Colonic mucosa (tissue), 4 donors: ENCODE measurements at regions not wholly inside any gene's neighbourhood (a gene's known extent, or its start where the extent isn't known, plus 50 kb on each side); places are given as distances from the start of the nearest gene placed in this dataset.

Experiments used
- DNase-seq: peaks from one replicate; pipeline ENCODE4 v3.0.0-alpha.2; 2020
- H3K27ac ChIP-seq: fragments of 200-600 bp; one replicate; pipeline ENCODE4 v1.8.0; 2021
- H3K27me3 ChIP-seq: fragments of 200-600 bp; one replicate; pipeline ENCODE4 v1.8.0; 2021
- H3K36me3 ChIP-seq: fragments of 200-600 bp; one replicate; pipeline ENCODE4 v1.8.0; 2021
- H3K4me1 ChIP-seq: fragments of 200-600 bp; one replicate; pipeline ENCODE4 v1.8.0; 2021; ENCODE audit warnings: mild to moderate bottlenecking
- H3K4me3 ChIP-seq: fragments of 200-600 bp; one replicate; pipeline ENCODE4 v1.8.0; 2021
- H3K9ac ChIP-seq, 2 donors: one replicate each; pipeline ENCODE4 v1.7.0; 2013; ENCODE audit warnings: control low read depth in 2 of 2, low read depth in 2 of 2, low read length in 2 of 2
- H3K9me3 ChIP-seq: fragments of 200-600 bp; one replicate; pipeline ENCODE4 v1.8.0; 2021
- CTCF ChIP-seq: fragments of 200-600 bp; IDR thresholded peaks from one replicate; pipeline ENCODE4 v1.8.0; 2022; ENCODE audit warnings: antibody characterized with exemption, mild to moderate bottlenecking
- intact Hi-C: fragments of 100-400 bp; cut with DNase I; formaldehyde crosslinking; loops from one replicate; pipeline ENCODE4 v1.14.1; 2022
- donor health status: healthy.
- donor health status: DM: no; HTN: no; CAD: no.
- donor health status: DM: no; HTN: no; CAD: no.

GRCh38 chr1:81155131-81155530 is 645.6 kb upstream of the ADGRL2 start:
- intact Hi-C loops = no loop called here
- H3K4me3 ChIP-seq = no peak overlapping the region
- H3K36me3 ChIP-seq = no peaks in the 10 kb centered on the region
- no peak overlapping the region for H3K27ac ChIP-seq
- H3K9me3 ChIP-seq = no peaks in the 10 kb centered on the region
- H3K27me3 ChIP-seq = no peaks in the 10 kb centered on the region
- DNase-seq = no peak
- H3K4me1 ChIP-seq = no peaks in the 10 kb centered on the region
- H3K9ac ChIP-seq = no peak overlapping the region
- no peak for TF ChIP-seq CTCF

GRCh38 chr1:81151206-81151605 is 649.5 kb upstream of the ADGRL2 start:
- no peak overlapping the region for H3K4me3 ChIP-seq
- intact Hi-C loops = no loop called here
- no peak overlapping the region for H3K9ac ChIP-seq
- no peak for DNase-seq
- no peaks in the 10 kb centered on the region for H3K9me3 ChIP-seq
- H3K36me3 ChIP-seq = no peaks in the 10 kb centered on the region
- TF ChIP-seq CTCF = no peak
- H3K4me1 ChIP-seq = no peaks in the 10 kb centered on the region
- no peaks in the 10 kb centered on the region for H3K27me3 ChIP-seq
- H3K27ac ChIP-seq = no peak overlapping the region

- Histone ChIP-seq H3K9me3 (no peaks in the 10 kb centered on the region), H3K9ac (no peak overlapping the region), H3K4me3 (no peak overlapping the region), H3K36me3 (no peaks in the 10 kb centered on the region), H3K4me1 (no peaks in the 10 kb centered on the region), H3K27me3 (no peaks in the 10 kb centered on the region), H3K27ac (no peak overlapping the region)
- DNase-seq = no peak
- TF ChIP-seq CTCF = no peak
- intact Hi-C loops = no loop called here
These were observed 650.9 kb upstream of the ADGRL2 start for GRCh38 chr1:81149649-81150325.

GRCh38 chr1:81144240-81144825 is 656.4 kb upstream of the ADGRL2 start:
- no peak overlapping the region for H3K4me3 ChIP-seq
- no peak overlapping the region for H3K9ac ChIP-seq
- no peaks in the 10 kb centered on the region for H3K9me3 ChIP-seq
- no peaks in the 10 kb centered on the region for H3K27me3 ChIP-seq
- H3K4me1 ChIP-seq = no peaks in the 10 kb centered on the region
- no peak overlapping the region for H3K27ac ChIP-seq
- intact Hi-C loops = no loop called here
- TF ChIP-seq CTCF = no peak
- no peaks in the 10 kb centered on the region for H3K36me3 ChIP-seq
- DNase-seq = no peak

GRCh38 chr1:81142099-81142826 is 658.5 kb upstream of the ADGRL2 start:
- no peaks in the 10 kb centered on the region for H3K36me3 ChIP-seq
- no peaks in the 10 kb centered on the region for H3K4me1 ChIP-seq
- intact Hi-C loops = no loop called here
- H3K27ac ChIP-seq = no peak overlapping the region
- no peaks in the 10 kb centered on the region for H3K9me3 ChIP-seq
- no peak overlapping the region for H3K9ac ChIP-seq
- no peak for TF ChIP-seq CTCF
- H3K4me3 ChIP-seq = no peak overlapping the region
- H3K27me3 ChIP-seq = no peaks in the 10 kb centered on the region
- no peak for DNase-seq
